PC-3 (cell line): ENCODE measurements at regions not wholly inside any gene's neighbourhood (a gene's known extent, or its start where the extent isn't known, plus 50 kb on each side); places are given as distances from the start of the nearest gene placed in this dataset.

Experiments
- CTCF ChIP-seq: fragments of 300-600 bp; sonication (generic); conservative IDR thresholded peaks from 2 replicates; pipeline ENCODE4 v1.5.1; 2017; ENCODE audit warnings: antibody characterized with exemption, low read depth, mild to moderate bottlenecking, low read length
- EZH2 ChIP-seq: fragments of 300-600 bp; sonication (generic); IDR thresholded peaks from one replicate; pipeline ENCODE4 v1.6.1; 2017; ENCODE audit warnings: antibody characterized with exemption, mild to moderate bottlenecking, low read length; ENCODE audit not compliant: unreplicated experiment
- EZH2phosphoT487 ChIP-seq: fragments of 300-600 bp; sonication (generic); IDR thresholded peaks from 2 replicates; pipeline ENCODE4 v1.6.1; 2018; ENCODE audit warnings: mild to moderate bottlenecking, antibody characterized with exemption, low read length, borderline replicate concordance

GRCh38 chr12:132395192-132395907 is 66.0 kb upstream of the GALNT9 start:
- no peak for TF ChIP-seq EZH2
- no peak for TF ChIP-seq CTCF
- TF ChIP-seq EZH2phosphoT487: no peak
